ENCODE measurements at regions not wholly inside any gene's neighbourhood (a gene's known extent, or its start where the extent isn't known, plus 50 kb on each side); places are given as distances from the start of the nearest gene placed in this dataset.

DNA sequence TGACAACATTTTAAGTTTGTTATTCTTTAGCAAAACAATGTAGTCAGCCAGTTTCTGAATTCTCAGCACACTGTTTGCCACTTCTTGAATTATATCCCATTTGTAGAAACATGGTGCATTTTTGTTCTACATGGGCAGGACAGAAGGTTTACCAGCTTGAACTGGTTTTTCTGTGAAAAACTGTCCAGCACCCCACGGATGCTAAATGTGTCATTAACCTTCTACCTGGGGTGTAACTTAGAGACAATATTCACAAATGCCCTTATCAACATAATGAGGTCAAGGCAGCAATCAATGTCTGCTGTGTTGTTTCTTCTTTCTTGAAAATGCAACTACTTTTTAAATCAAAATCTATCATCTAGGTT, 702.6 kb downstream of the CENPC start:
- Histone ChIP-seq H3K4me3 (no peak overlapping the region), H3K27ac (no peak overlapping the region), H3K9me3 (no peaks in the 10 kb centered on the region), H3K4me1 (no peaks in the 10 kb centered on the region), H3K36me3 (no peaks in the 10 kb centered on the region), H3K27me3 (no peaks in the 10 kb centered on the region)
- TF ChIP-seq, protein P1, sequence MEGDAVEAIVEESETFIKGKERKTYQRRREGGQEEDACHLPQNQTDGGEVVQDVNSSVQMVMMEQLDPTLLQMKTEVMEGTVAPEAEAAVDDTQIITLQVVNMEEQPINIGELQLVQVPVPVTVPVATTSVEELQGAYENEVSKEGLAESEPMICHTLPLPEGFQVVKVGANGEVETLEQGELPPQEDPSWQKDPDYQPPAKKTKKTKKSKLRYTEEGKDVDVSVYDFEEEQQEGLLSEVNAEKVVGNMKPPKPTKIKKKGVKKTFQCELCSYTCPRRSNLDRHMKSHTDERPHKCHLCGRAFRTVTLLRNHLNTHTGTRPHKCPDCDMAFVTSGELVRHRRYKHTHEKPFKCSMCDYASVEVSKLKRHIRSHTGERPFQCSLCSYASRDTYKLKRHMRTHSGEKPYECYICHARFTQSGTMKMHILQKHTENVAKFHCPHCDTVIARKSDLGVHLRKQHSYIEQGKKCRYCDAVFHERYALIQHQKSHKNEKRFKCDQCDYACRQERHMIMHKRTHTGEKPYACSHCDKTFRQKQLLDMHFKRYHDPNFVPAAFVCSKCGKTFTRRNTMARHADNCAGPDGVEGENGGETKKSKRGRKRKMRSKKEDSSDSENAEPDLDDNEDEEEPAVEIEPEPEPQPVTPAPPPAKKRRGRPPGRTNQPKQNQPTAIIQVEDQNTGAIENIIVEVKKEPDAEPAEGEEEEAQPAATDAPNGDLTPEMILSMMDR (IDR thresholded peaks at IDR 0.05), result no peak
- no peak for TF ChIP-seq POLR2A (IDR thresholded peaks at IDR 0.05)
- no peak for DNase-seq

DNA sequence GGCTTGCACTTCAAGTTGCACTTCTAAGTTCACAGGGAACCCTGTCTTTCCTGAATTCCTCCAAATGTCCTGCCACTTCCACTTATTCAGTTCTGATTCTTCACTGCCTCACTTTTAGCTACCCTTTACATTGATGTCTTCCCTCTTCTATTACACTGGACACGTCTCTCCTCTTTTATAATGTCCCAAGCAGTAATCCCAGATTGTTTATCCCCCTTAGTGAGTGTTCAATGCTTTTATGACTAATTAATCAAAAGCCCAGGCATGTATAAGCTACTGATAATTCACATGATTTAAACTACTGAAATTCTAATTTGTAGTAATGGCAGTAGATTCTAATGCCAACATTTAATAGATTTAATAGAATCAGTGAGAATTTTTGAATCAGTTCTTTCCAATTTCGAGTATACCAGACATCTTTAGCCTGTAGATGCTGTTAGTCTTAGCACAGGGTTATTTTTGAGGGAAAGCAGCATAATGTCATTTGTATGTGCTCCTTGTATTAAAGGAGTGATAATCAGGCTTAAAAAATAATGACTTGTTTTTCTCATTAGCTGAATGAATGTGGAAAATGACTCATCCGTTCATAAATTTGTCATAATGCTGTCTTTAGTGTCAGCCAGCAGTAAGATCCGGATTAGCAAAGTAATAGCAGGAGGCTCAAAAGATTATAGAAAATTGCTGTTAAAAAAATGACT, 703.1 kb downstream of the CENPC start:
- Histone ChIP-seq H3K27ac (no peak overlapping the region), H3K4me1 (no peaks in the 10 kb centered on the region), H3K4me3 (no peak overlapping the region), H3K27me3 (no peaks in the 10 kb centered on the region), H3K36me3 (no peaks in the 10 kb centered on the region), H3K9me3 (no peaks in the 10 kb centered on the region)
- no peak for DNase-seq
- TF ChIP-seq POLR2A (IDR thresholded peaks at IDR 0.05), result no peak
- TF ChIP-seq, protein P1 (IDR thresholded peaks at IDR 0.05), result no peak

DNA sequence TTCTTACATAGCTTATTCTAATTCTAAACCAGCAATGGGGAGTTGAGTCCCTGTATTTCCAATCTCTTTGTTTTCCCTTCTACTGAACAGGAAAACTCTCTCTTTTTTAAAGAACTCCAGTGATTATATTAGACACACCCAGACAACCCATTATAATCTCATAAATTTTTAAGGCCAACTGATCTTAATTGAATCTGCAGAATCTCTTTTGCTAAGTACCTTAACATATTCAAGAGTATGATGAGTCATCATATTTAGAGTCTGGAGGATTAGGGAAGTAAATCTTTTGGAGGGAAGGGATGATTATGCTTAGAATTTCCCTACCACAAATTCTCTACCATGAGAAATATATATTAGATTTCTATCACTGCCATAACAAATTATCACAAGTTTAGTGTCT, 705.1 kb downstream of the CENPC start:
- H3K27ac ChIP-seq, result no peak overlapping the region
- H3K4me3 ChIP-seq, result no peak overlapping the region
- no peaks in the 10 kb centered on the region for H3K27me3 ChIP-seq
- no peak for DNase-seq
- no peaks in the 10 kb centered on the region for H3K4me1 ChIP-seq
- no peaks in the 10 kb centered on the region for H3K36me3 ChIP-seq
- TF ChIP-seq POLR2A (IDR thresholded peaks at IDR 0.05), result no peak
- TF ChIP-seq, protein P1 (IDR thresholded peaks at IDR 0.05), result no peak
- no peaks in the 10 kb centered on the region for H3K9me3 ChIP-seq

DNA sequence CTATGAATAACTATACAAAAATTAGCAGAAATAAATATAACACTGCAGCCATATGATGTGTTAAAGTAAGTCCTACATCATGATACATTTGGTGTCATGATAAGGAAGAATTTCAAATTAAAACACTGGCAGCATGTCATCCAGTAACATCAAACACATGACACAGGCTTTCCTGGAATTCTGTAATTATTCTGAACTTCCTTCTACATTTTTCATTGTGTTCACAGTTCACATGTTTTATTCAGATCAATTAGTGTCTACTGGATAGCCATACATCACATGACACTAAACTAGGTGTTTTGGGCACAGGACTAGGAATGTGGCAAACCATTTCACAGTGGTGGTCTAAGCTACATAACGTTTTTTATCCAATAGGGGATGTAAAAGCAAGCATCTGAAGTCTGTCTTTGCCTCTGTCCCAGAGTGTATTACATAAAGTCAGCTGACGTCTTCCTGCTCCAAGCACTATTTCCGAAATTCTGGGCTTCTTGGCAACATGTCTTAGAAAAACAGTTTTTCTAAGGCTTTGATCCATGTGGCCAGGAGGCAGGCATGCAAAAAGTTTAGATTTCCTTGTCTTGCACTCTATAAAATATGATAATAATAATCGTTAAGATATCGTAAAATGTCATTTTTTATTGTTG, 707.9 kb downstream of the CENPC start:
- Histone ChIP-seq H3K9me3 (no peaks in the 10 kb centered on the region), H3K27ac (no peak overlapping the region), H3K27me3 (no peaks in the 10 kb centered on the region), H3K36me3 (no peaks in the 10 kb centered on the region), H3K4me3 (no peak overlapping the region), H3K4me1 (no peaks in the 10 kb centered on the region)
- TF ChIP-seq POLR2A (IDR thresholded peaks at IDR 0.05), result no peak
- TF ChIP-seq, protein P1 (IDR thresholded peaks at IDR 0.05), result no peak
- DNase-seq, result no peak

DNA sequence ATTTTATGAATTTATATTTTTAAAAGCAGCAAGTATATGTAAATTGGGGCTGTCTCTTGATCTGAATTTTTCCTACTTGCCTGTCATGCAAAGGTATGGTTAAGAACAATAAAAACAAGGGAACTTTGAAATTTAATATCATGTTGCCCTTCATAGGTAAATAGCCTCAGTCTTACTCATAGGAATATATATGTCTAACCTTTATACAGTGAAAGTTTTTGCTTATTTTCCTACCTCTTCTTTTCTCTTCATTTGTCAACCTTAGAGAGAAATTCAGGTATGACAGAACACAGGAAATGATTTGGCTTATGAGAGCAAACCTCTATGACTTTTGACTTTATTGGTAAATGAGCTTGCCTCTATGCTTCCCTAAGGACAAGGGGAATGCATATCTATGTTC, 716.0 kb downstream of the CENPC start:
- Histone ChIP-seq H3K27ac (no peak overlapping the region), H3K4me1 (no peaks in the 10 kb centered on the region), H3K36me3 (no peaks in the 10 kb centered on the region), H3K4me3 (no peak overlapping the region), H3K27me3 (no peaks in the 10 kb centered on the region), H3K9me3 (no peaks in the 10 kb centered on the region)
- DNase-seq, result no peak
- TF ChIP-seq, protein P1 (IDR thresholded peaks at IDR 0.05), result no peak
